ENCODE measurements at regions not wholly inside any gene's neighbourhood (a gene's known extent, or its start where the extent isn't known, plus 50 kb on each side); places are given as distances from the start of the nearest gene placed in this dataset.

DNA sequence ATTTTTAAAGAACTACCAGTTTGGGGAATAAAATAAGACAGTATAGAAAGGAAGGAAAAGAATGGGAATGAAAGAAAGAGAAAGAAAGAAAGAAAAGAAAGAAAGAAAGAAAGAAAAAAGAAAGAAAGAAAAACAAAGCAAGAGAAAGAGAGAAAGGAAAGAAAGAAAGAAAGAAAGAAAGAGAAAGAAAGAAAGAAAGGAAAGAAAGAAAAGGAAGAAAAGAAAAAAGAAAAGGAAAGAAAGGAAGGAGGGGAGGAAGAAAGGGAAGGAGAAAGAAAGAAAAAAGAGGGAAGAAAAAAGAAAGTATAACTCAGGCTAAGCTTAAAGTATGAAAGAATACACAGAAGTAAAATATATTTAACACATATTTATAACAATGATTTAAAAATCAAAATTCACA lies 51.0 kb upstream of the FGF10 start:
- TF ChIP-seq RAD21 (IDR thresholded peaks at IDR 0.05; ENCODE audit: low read depth) (no peak), FOXM1 (IDR thresholded peaks at IDR 0.05; ENCODE audit: borderline replicate concordance, low read depth) (no peak)
